IMR-90 (cell line): ENCODE measurements at regions not wholly inside any gene's neighbourhood (a gene's known extent, or its start where the extent isn't known, plus 50 kb on each side); places are given as distances from the start of the nearest gene placed in this dataset.

Experiments
- ATAC-seq: fragments of 200-7000 bp; cut with Tn5 transposase; 2 replicates; pipeline ENCODE4 v1.9.1; 2020; ENCODE audit warnings: low read depth, mild to moderate bottlenecking, moderate library complexity
- BruUV-seq: library from RNA; stranded (reverse); fragments of 400-500 nt; replicated peaks from 2 replicates; lab custom pipeline; 2021; lab: Mats Ljungman, UMichigan
- CTCF ChIA-PET: fragments of 300-600 bp; formaldehyde crosslinking; extraction: SDS; loops from one replicate; lab custom pipeline; 2021; ENCODE audit warnings: antibody characterized with exemption; lab: Yijun Ruan, JAX
- POLR2A ChIA-PET: fragments of 300-600 bp; sonication (Branson Sonifier 250); formaldehyde crosslinking; loops from one replicate; lab custom pipeline; 2022; ENCODE audit warnings: antibody characterized with exemption; ENCODE audit not compliant: unreplicated experiment; lab: Charles Lee
- DNase-seq: peaks from one replicate; pipeline ENCODE4 v3.0.0; 2013
- H2AFZ ChIP-seq: replicated peaks from 2 replicates; pipeline ENCODE3; 2013; ENCODE audit warnings: low read length, mild to moderate bottlenecking; ENCODE audit not compliant: poor library complexity
- H2AK5ac ChIP-seq: 2 replicates; pipeline ENCODE4 v1.6.1; 2013; ENCODE audit warnings: low read depth, low read length, inconsistent platforms
- H2AK9ac ChIP-seq: replicated peaks from 2 replicates; pipeline ENCODE3; 2013; ENCODE audit warnings: mild to moderate bottlenecking, low read depth, low read length, moderate library complexity; ENCODE audit not compliant: poor library complexity
- H2BK120ac ChIP-seq: 2 replicates; pipeline ENCODE4 v1.6.1; 2013; ENCODE audit warnings: low read depth, low read length, inconsistent platforms
- H2BK15ac ChIP-seq: 3 replicates; pipeline ENCODE4 v1.6.1; 2013; ENCODE audit warnings: low read depth, low read length, inconsistent platforms
- H2BK20ac ChIP-seq: 2 replicates; pipeline ENCODE4 v1.6.1; 2013; ENCODE audit warnings: low read depth, mild to moderate bottlenecking, inconsistent platforms, low read length, moderate library complexity
- H2BK5ac ChIP-seq: 2 replicates; pipeline ENCODE4 v1.6.1; 2013; ENCODE audit warnings: mild to moderate bottlenecking, low read depth, low read length, inconsistent platforms; ENCODE audit not compliant: poor library complexity, severe bottlenecking
- H3K14ac ChIP-seq: replicated peaks from 2 replicates; pipeline ENCODE4 v1.6.1; 2013; ENCODE audit warnings: low read depth, low read length, inconsistent platforms
- H3K18ac ChIP-seq: 2 replicates; pipeline ENCODE4 v1.6.1; 2013; ENCODE audit warnings: low read depth, low read length, control low read depth
- H3K23ac ChIP-seq: 2 replicates; pipeline ENCODE4 v1.6.1; 2013; ENCODE audit warnings: low read depth, low read length, inconsistent platforms
- H3K27ac ChIP-seq: 2 replicates; pipeline ENCODE4 v1.5.1; 2013; ENCODE audit warnings: mild to moderate bottlenecking, control low read depth, low read length; ENCODE audit not compliant: insufficient read depth
- H3K27me3 ChIP-seq: 2 replicates; pipeline ENCODE4 v1.6.1; 2013; ENCODE audit warnings: low read length; ENCODE audit not compliant: control insufficient read depth, insufficient read depth
- H3K36me3 ChIP-seq: 2 replicates; pipeline ENCODE4 v1.6.1; 2013; ENCODE audit warnings: low read length, mixed read lengths; ENCODE audit not compliant: control insufficient read depth, insufficient read depth
- H3K4ac ChIP-seq: 2 replicates; pipeline ENCODE4 v1.6.1; 2013; ENCODE audit warnings: low read depth, low read length, inconsistent platforms
- H3K4me1 ChIP-seq: 2 replicates; pipeline ENCODE4 v1.6.1; 2013; ENCODE audit warnings: low read length, mixed read lengths; ENCODE audit not compliant: control insufficient read depth, insufficient read depth
- H3K4me2 ChIP-seq: 2 replicates; pipeline ENCODE4 v1.6.1; 2013; ENCODE audit warnings: low read depth, mild to moderate bottlenecking, control low read depth, low read length, moderate library complexity
- H3K4me3 ChIP-seq: 2 replicates; pipeline ENCODE4 v1.5.1; 2013; ENCODE audit warnings: low read depth, mild to moderate bottlenecking, control low read depth, low read length, moderate library complexity; ENCODE audit not compliant: insufficient read depth
- H3K56ac ChIP-seq: 2 replicates; pipeline ENCODE4 v1.6.1; 2013; ENCODE audit warnings: low read length, inconsistent platforms; ENCODE audit not compliant: insufficient read depth; ENCODE audit errors: extremely low read depth
- H3K79me1 ChIP-seq, 2 experiments: 2 replicates each; pipeline ENCODE4 v1.6.1; 2013; ENCODE audit warnings: low read length in 2 of 2, inconsistent platforms in 1 of 2, low read depth in 1 of 2
- H3K9ac ChIP-seq: 2 replicates; pipeline ENCODE4 v1.6.1; 2013; ENCODE audit warnings: low read depth, low read length, control low read depth
- H3K9me1 ChIP-seq: 2 replicates; pipeline ENCODE4 v1.6.1; 2013; ENCODE audit warnings: low read length, inconsistent platforms; ENCODE audit not compliant: insufficient read depth
- H3K9me3 ChIP-seq: 2 replicates; pipeline ENCODE4 v1.6.1; 2013; ENCODE audit warnings: low read length; ENCODE audit not compliant: control insufficient read depth, insufficient read depth
- H4K20me1 ChIP-seq: 2 replicates; pipeline ENCODE4 v1.6.1; 2013; ENCODE audit warnings: low read length, inconsistent platforms; ENCODE audit not compliant: insufficient read depth
- H4K5ac ChIP-seq: 2 replicates; pipeline ENCODE4 v1.6.1; 2013; ENCODE audit warnings: mild to moderate bottlenecking, low read depth, low read length, control low read depth
- H4K8ac ChIP-seq, 2 experiments: 2 replicates each; pipeline ENCODE4 v1.6.1; 2013; ENCODE audit warnings: low read depth in 2 of 2, low read length in 2 of 2, control low read depth in 1 of 2, inconsistent platforms in 1 of 2
- H4K91ac ChIP-seq: 2 replicates; pipeline ENCODE4 v1.6.1; 2013; ENCODE audit warnings: low read depth, low read length, inconsistent platforms; ENCODE audit not compliant: insufficient read depth
- CEBPB ChIP-seq: IDR thresholded peaks from 2 replicates; pipeline ENCODE4 v1.6.1; 2012; ENCODE audit warnings: low read depth, low read length, improper control_type of control experiment
- CHD1 ChIP-seq: IDR thresholded peaks from 2 replicates; pipeline ENCODE4 v1.6.1; 2012; ENCODE audit warnings: low read depth, low read length, improper control_type of control experiment
- FOS ChIP-seq: fragments of 150-350 bp; IDR thresholded peaks from 2 replicates; pipeline ENCODE4 v1.6.1; 2016; ENCODE audit warnings: low read depth, low read length
- MAFK ChIP-seq: IDR thresholded peaks from 2 replicates; pipeline ENCODE4 v1.6.1; 2012; ENCODE audit warnings: low read depth, low read length, improper control_type of control experiment
- MXI1 ChIP-seq: IDR thresholded peaks from 2 replicates; pipeline ENCODE4 v1.6.1; 2012; ENCODE audit warnings: low read depth, mild to moderate bottlenecking, low read length, moderate library complexity, borderline replicate concordance
- NFE2L2 ChIP-seq: fragments of 150-350 bp; IDR thresholded peaks from 2 replicates; pipeline ENCODE4 v1.6.1; 2016; ENCODE audit warnings: low read depth, mild to moderate bottlenecking, low read length
- POLR2A ChIP-seq: IDR thresholded peaks from 2 replicates; pipeline ENCODE4 v1.6.1; 2012; ENCODE audit warnings: mild to moderate bottlenecking, low read depth, low read length
- RAD21 ChIP-seq: IDR thresholded peaks from 2 replicates; pipeline ENCODE4 v1.6.1; 2012; ENCODE audit warnings: low read length, improper control_type of control experiment
- RFX5 ChIP-seq: IDR thresholded peaks from 2 replicates; pipeline ENCODE4 v1.8.0; 2012; ENCODE audit warnings: low read depth, mild to moderate bottlenecking, low read length, moderate library complexity
- SMC3 ChIP-seq: fragments of 150-350 bp; IDR thresholded peaks from 2 replicates; pipeline ENCODE4 v1.6.1; 2016; ENCODE audit warnings: low read depth, mild to moderate bottlenecking, antibody characterized with exemption, low read length, moderate library complexity
- USF2 ChIP-seq: fragments of 150-350 bp; IDR thresholded peaks from 2 replicates; pipeline ENCODE4 v1.6.1; 2017; ENCODE audit warnings: mild to moderate bottlenecking, antibody characterized with exemption, low read length, low read depth
- WGBS, 2 experiments: methylation state at CpG; one replicate each; pipeline versions ENCODE4 v1.1.5 to v1.1.7; 2013; ENCODE audit warnings: missing lambda C conversion rate in 2 of 2; ENCODE audit not compliant: insufficient read length in 1 of 2; ENCODE audit errors: extremely low coverage in 2 of 2; 5-methylcytosine and 5-hydroxymethylcytosine counted together
- dilution Hi-C: fragments of 300-500 bp; cut with HindIII; formaldehyde crosslinking; loops from one replicate; pipeline ENCODE4 v1.14.3; 2018; ENCODE audit warnings: low sequenced_read_pairs; ENCODE audit not compliant: unreplicated experiment
- in situ Hi-C: fragments of 300-500 bp; cut with MboI; formaldehyde crosslinking; loops from 3 replicates; pipeline ENCODE4 v1.14.3; 2019; ENCODE audit warnings: low sequenced_read_pairs, inconsistent platforms, mixed read lengths
- intact Hi-C: fragments of 100-400 bp; cut with micrococcal nuclease; formaldehyde crosslinking; loops from 2 replicates; pipeline ENCODE4 v1.10.0; 2022

- Histone ChIP-seq H3K4me2 (no peak overlapping the region), H3K36me3 (no peaks in the 10 kb centered on the region), H2AFZ (no peak overlapping the region), H3K9me1 (no peaks in the 10 kb centered on the region), H3K27me3 (no peaks in the 10 kb centered on the region), H3K9me3 (peaks cover 2% of the 10 kb centered on the region), H2BK15ac (no peak overlapping the region), H2BK20ac (no peak overlapping the region), H2BK120ac (no peak overlapping the region), H3K18ac (no peak overlapping the region), H3K4me1 (no peaks in the 10 kb centered on the region), H3K23ac (no peak overlapping the region), H3K27ac (no peak overlapping the region), H2BK5ac (no peak overlapping the region), H3K4ac (no peak overlapping the region), H3K56ac (no peak overlapping the region), H2AK5ac (no peak overlapping the region), H3K9ac (no peak overlapping the region), H4K8ac (no peak overlapping the region), H3K4me3 (no peak overlapping the region), H4K91ac (no peak overlapping the region), H4K5ac (no peak overlapping the region), H4K20me1 (no peaks in the 10 kb centered on the region), H2AK9ac (no peak overlapping the region), H3K14ac (no peak overlapping the region), H3K79me1 (no peaks in the 10 kb centered on the region)
- ChIA-PET CTCF (no interaction called here), POLR2A (no interaction called here)
- WGBS, 2 experiments = no CpG with 5 or more reads among the region's 7 CpGs
- intact Hi-C loops = no loop called here
- ATAC-seq = no peak
- dilution Hi-C loops = no loop called here
- in situ Hi-C loops = no loop called here
- DNase-seq = no peak
- BruUV-seq = no TSS peak
- TF ChIP-seq CHD1 = no peak
- no peak for TF ChIP-seq SMC3
- TF ChIP-seq CEBPB = no peak
- TF ChIP-seq MXI1 = no peak
- TF ChIP-seq NFE2L2 = no peak
- TF ChIP-seq RAD21 = no peak
- no peak for TF ChIP-seq POLR2A
- TF ChIP-seq RFX5 = no peak
- TF ChIP-seq FOS = no peak
- no peak for TF ChIP-seq MAFK
- TF ChIP-seq USF2 = no peak
Observed at GRCh38 chr2:225980372-225980771, 580.9 kb downstream of the NYAP2 start.
